ENCODE measurements at regions not wholly inside any gene's neighbourhood (a gene's known extent, or its start where the extent isn't known, plus 50 kb on each side); places are given as distances from the start of the nearest gene placed in this dataset.
"Not testable (repeated sequence)": the region's sequence is repeated elsewhere in the genome, so short reads cannot be mapped to it uniquely, and the experiment has no call there.

GRCh38 chr7:55686771-55687170, 114.5 kb upstream of the VOPP1 start:
- H3K27ac Mint-ChIP-seq; H3K27me3 Mint-ChIP-seq (ENCODE audit: low read depth); H3K4me3 Mint-ChIP-seq; H3K4me1 Mint-ChIP-seq (ENCODE audit: low read depth); H3K9me3 Mint-ChIP-seq; H3K36me3 Mint-ChIP-seq (ENCODE audit: low read depth): not testable (repeated sequence)

GRCh38 chr7:55683501-55683900, 111.2 kb upstream of the VOPP1 start:
- H3K27ac Mint-ChIP-seq = not testable (repeated sequence)

GRCh38 chr7:55675589-55675988, 103.3 kb upstream of the VOPP1 start:
- H3K9me3 Mint-ChIP-seq; H3K36me3 Mint-ChIP-seq (ENCODE audit: low read depth); H3K27ac Mint-ChIP-seq; H3K4me3 Mint-ChIP-seq; H3K4me1 Mint-ChIP-seq (ENCODE audit: low read depth): not testable (repeated sequence)
- peaks cover 18% of the 10 kb centered on the region for H3K27me3 Mint-ChIP-seq (ENCODE audit: low read depth)

More at GRCh38 chr7:55683501-55683900, 111.2 kb upstream of the VOPP1 start:
- not testable (repeated sequence) for H3K4me3 Mint-ChIP-seq; H3K36me3 Mint-ChIP-seq (ENCODE audit: low read depth); H3K4me1 Mint-ChIP-seq (ENCODE audit: low read depth); H3K9me3 Mint-ChIP-seq; H3K27me3 Mint-ChIP-seq (ENCODE audit: low read depth)

GRCh38 chr7:55673525-55673924, 101.2 kb upstream of the VOPP1 start:
- H3K36me3 Mint-ChIP-seq (ENCODE audit: low read depth); H3K4me1 Mint-ChIP-seq (ENCODE audit: low read depth); H3K27ac Mint-ChIP-seq: not testable (repeated sequence)

GRCh38 chr7:55672084-55672483, 99.8 kb upstream of the VOPP1 start:
- H3K27ac Mint-ChIP-seq; H3K9me3 Mint-ChIP-seq; H3K4me1 Mint-ChIP-seq (ENCODE audit: low read depth); H3K36me3 Mint-ChIP-seq (ENCODE audit: low read depth); H3K4me3 Mint-ChIP-seq: not testable (repeated sequence)
- H3K27me3 Mint-ChIP-seq (ENCODE audit: low read depth) = peaks cover 23% of the 10 kb centered on the region

More at GRCh38 chr7:55673525-55673924, 101.2 kb upstream of the VOPP1 start:
- H3K9me3 Mint-ChIP-seq, H3K4me3 Mint-ChIP-seq: not testable (repeated sequence)
- H3K27me3 Mint-ChIP-seq (ENCODE audit: low read depth) = peaks cover 22% of the 10 kb centered on the region

- H3K36me3 Mint-ChIP-seq (ENCODE audit: low read depth) = no peaks in the 10 kb centered on the region
- no peaks in the 10 kb centered on the region for H3K9me3 Mint-ChIP-seq
- no peaks in the 10 kb centered on the region for H3K4me1 Mint-ChIP-seq (ENCODE audit: low read depth)
- H3K27me3 Mint-ChIP-seq (ENCODE audit: low read depth) = peaks cover 15% of the 10 kb centered on the region
- H3K4me3 Mint-ChIP-seq = no peak overlapping the region
- H3K27ac Mint-ChIP-seq = no peak overlapping the region
Measured at GRCh38 chr7:55657654-55658053, 85.4 kb upstream of the VOPP1 start.

- H3K4me1 Mint-ChIP-seq (ENCODE audit: low read depth) = no peaks in the 10 kb centered on the region
- no peaks in the 10 kb centered on the region for H3K36me3 Mint-ChIP-seq (ENCODE audit: low read depth)
- no peaks in the 10 kb centered on the region for H3K9me3 Mint-ChIP-seq
- no peak overlapping the region for H3K4me3 Mint-ChIP-seq
- H3K27me3 Mint-ChIP-seq (ENCODE audit: low read depth) = peaks cover 12% of the 10 kb centered on the region
- no peak overlapping the region for H3K27ac Mint-ChIP-seq
Measured at GRCh38 chr7:55651057-55651456, 78.8 kb upstream of the VOPP1 start.

- peaks cover 4% of the 10 kb centered on the region for H3K27me3 Mint-ChIP-seq (ENCODE audit: low read depth)
- H3K4me3 Mint-ChIP-seq = no peak overlapping the region
- H3K36me3 Mint-ChIP-seq (ENCODE audit: low read depth) = no peaks in the 10 kb centered on the region
- H3K27ac Mint-ChIP-seq = no peak overlapping the region
- no peaks in the 10 kb centered on the region for H3K4me1 Mint-ChIP-seq (ENCODE audit: low read depth)
- H3K9me3 Mint-ChIP-seq = no peaks in the 10 kb centered on the region
Measured at GRCh38 chr7:55649238-55649637, 76.9 kb upstream of the VOPP1 start.

- Mint-ChIP-seq H3K27me3 (ENCODE audit: low read depth) (no peaks in the 10 kb centered on the region), H3K4me1 (ENCODE audit: low read depth) (peaks cover 8% of the 10 kb centered on the region), H3K36me3 (ENCODE audit: low read depth) (no peaks in the 10 kb centered on the region), H3K27ac (no peak overlapping the region), H3K9me3 (no peaks in the 10 kb centered on the region), H3K4me3 (no peak overlapping the region)
Measured at GRCh38 chr7:55644567-55644966, 72.3 kb upstream of the VOPP1 start.

- no peaks in the 10 kb centered on the region for H3K36me3 Mint-ChIP-seq (ENCODE audit: low read depth)
- H3K4me1 Mint-ChIP-seq (ENCODE audit: low read depth) = peaks cover 8% of the 10 kb centered on the region
- no peak overlapping the region for H3K4me3 Mint-ChIP-seq
- no peaks in the 10 kb centered on the region for H3K9me3 Mint-ChIP-seq
- no peak overlapping the region for H3K27ac Mint-ChIP-seq
- no peaks in the 10 kb centered on the region for H3K27me3 Mint-ChIP-seq (ENCODE audit: low read depth)
Measured at GRCh38 chr7:55642266-55642665, 70.0 kb upstream of the VOPP1 start.

- Mint-ChIP-seq H3K4me3 (peak overlapping the region; percentile 41), H3K36me3 (ENCODE audit: low read depth) (no peaks in the 10 kb centered on the region), H3K27me3 (ENCODE audit: low read depth) (no peaks in the 10 kb centered on the region), H3K4me1 (ENCODE audit: low read depth) (peaks cover 8% of the 10 kb centered on the region), H3K27ac (peak overlapping the region; percentile 74), H3K9me3 (no peaks in the 10 kb centered on the region)
Measured at GRCh38 chr7:55641811-55642210, 69.5 kb upstream of the VOPP1 start.

- peak overlapping the region; percentile 74 for H3K27ac Mint-ChIP-seq
- peaks cover 8% of the 10 kb centered on the region for H3K4me1 Mint-ChIP-seq (ENCODE audit: low read depth)
- H3K36me3 Mint-ChIP-seq (ENCODE audit: low read depth) = no peaks in the 10 kb centered on the region
- no peaks in the 10 kb centered on the region for H3K9me3 Mint-ChIP-seq
- no peaks in the 10 kb centered on the region for H3K27me3 Mint-ChIP-seq (ENCODE audit: low read depth)
- no peak overlapping the region for H3K4me3 Mint-ChIP-seq
Measured at GRCh38 chr7:55641273-55641691, 69.0 kb upstream of the VOPP1 start.

GRCh38 chr7:55639640-55640039, 67.3 kb upstream of the VOPP1 start:
- Mint-ChIP-seq H3K27ac (no peak overlapping the region), H3K27me3 (ENCODE audit: low read depth) (no peaks in the 10 kb centered on the region), H3K4me1 (ENCODE audit: low read depth) (peaks cover 8% of the 10 kb centered on the region), H3K9me3 (no peaks in the 10 kb centered on the region), H3K4me3 (no peak overlapping the region), H3K36me3 (ENCODE audit: low read depth) (no peaks in the 10 kb centered on the region)

GRCh38 chr7:55629051-55629677, 56.9 kb upstream of the VOPP1 start:
- H3K9me3 Mint-ChIP-seq = peaks cover 6% of the 10 kb centered on the region
- no peaks in the 10 kb centered on the region for H3K4me1 Mint-ChIP-seq (ENCODE audit: low read depth)
- no peak overlapping the region for H3K4me3 Mint-ChIP-seq
- H3K27me3 Mint-ChIP-seq (ENCODE audit: low read depth) = peaks cover 14% of the 10 kb centered on the region
- no peak overlapping the region for H3K27ac Mint-ChIP-seq
- H3K36me3 Mint-ChIP-seq (ENCODE audit: low read depth) = no peaks in the 10 kb centered on the region

- Mint-ChIP-seq H3K4me1 (ENCODE audit: low read depth) (no peaks in the 10 kb centered on the region), H3K27ac (no peak overlapping the region), H3K36me3 (ENCODE audit: low read depth) (no peaks in the 10 kb centered on the region), H3K4me3 (no peak overlapping the region), H3K9me3 (peaks cover 10% of the 10 kb centered on the region), H3K27me3 (ENCODE audit: low read depth) (peaks cover 17% of the 10 kb centered on the region)
Measured at GRCh38 chr7:55624813-55625212, 52.5 kb upstream of the VOPP1 start.

GRCh38 chr7:55623617-55624016, 51.3 kb upstream of the VOPP1 start:
- Mint-ChIP-seq H3K27ac (no peak overlapping the region), H3K4me1 (ENCODE audit: low read depth) (no peaks in the 10 kb centered on the region), H3K27me3 (ENCODE audit: low read depth) (peaks cover 13% of the 10 kb centered on the region), H3K9me3 (peaks cover 12% of the 10 kb centered on the region), H3K36me3 (ENCODE audit: low read depth) (no peaks in the 10 kb centered on the region), H3K4me3 (no peak overlapping the region)

Data from T-helper 1 cell treated with Interleukin-12 subunit alpha and Interleukin-12 subunit beta and Interleukin-4 antibody, amounts not matched to agents 30 μg/mL and 1 μg/mL, for 36 hours (primary cell).